ENCODE measurements at regions not wholly inside any gene's neighbourhood (a gene's known extent, or its start where the extent isn't known, plus 50 kb on each side); places are given as distances from the start of the nearest gene placed in this dataset.

DNA sequence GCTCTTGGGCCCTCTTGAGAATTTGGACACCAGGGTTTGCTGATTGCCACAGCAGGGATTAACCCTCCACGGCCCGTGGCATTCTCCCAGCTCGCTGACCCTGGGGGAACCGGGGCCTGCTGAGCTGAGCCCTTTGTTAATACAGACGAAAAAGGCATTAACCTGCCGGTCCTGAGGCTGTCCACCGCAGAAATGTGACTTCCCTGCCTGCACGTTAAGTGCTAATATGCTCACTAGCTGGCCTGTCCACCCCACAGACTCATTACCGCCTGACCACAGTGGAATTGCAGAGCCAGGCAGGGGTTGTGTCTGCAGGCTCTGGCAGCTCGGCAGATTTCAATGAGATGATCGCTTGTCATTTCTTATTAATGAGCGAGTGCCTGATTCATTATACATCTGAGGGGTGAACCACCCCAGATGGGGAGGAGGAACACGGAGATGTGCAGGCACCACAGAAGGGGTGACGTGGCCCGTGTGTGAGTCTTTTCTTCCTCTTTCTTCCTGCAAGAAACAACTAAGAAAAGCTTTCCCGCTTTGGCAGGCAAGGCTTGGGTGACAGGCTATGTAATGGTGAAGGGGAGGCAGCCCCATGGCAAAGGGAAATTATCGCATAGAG lies 126.0 kb downstream of the GLI2 start:
- no peaks in the 10 kb centered on the region for H3K27me3 ChIP-seq (ENCODE audit: insufficient read depth, low read length)
- H3K27ac Mint-ChIP-seq (ENCODE audit: unreplicated experiment): peak overlapping the region; percentile 85
- no peaks in the 10 kb centered on the region for H3K27me3 Mint-ChIP-seq (ENCODE audit: low read depth, unreplicated experiment)
- peaks cover 55% of the 10 kb centered on the region for H3K79me2 ChIP-seq (ENCODE audit: insufficient read depth, low read length)
- no peak overlapping the region for H3K4me3 Mint-ChIP-seq (ENCODE audit: unreplicated experiment)
- H2AFZ ChIP-seq (ENCODE audit: low read depth, low read length): no peak overlapping the region
- peak overlapping the region; percentile 63 for H3K4me2 ChIP-seq (ENCODE audit: low read length)
- no peaks in the 10 kb centered on the region for H3K36me3 ChIP-seq (ENCODE audit: insufficient read depth, low read length)
- peak overlapping the region; percentile 65 for H3K27ac ChIP-seq (ENCODE audit: low read depth, low read length)
- no peak overlapping the region for H3K4me3 ChIP-seq (ENCODE audit: insufficient read depth, low read depth, low read length)
- peaks cover 33% of the 10 kb centered on the region for H4K20me1 ChIP-seq (ENCODE audit: insufficient read depth, low read length)
- no peaks in the 10 kb centered on the region for H3K9me3 ChIP-seq (ENCODE audit: insufficient read depth, low read depth, low read length)
- FAIRE-seq (no peak), DNase-seq (ENCODE audit: low read depth) (peak; percentile 95)
- no peaks in the 10 kb centered on the region for H3K9me3 Mint-ChIP-seq (ENCODE audit: unreplicated experiment)
- H3K4me1 ChIP-seq (ENCODE audit: insufficient read depth, low read length): peaks cover 60% of the 10 kb centered on the region
- H3K36me3 Mint-ChIP-seq (ENCODE audit: low read depth, unreplicated experiment): peaks cover 4% of the 10 kb centered on the region
- H3K9ac ChIP-seq (ENCODE audit: low read length): peak overlapping the region; percentile 34
- peaks cover 53% of the 10 kb centered on the region for H3K4me1 Mint-ChIP-seq (ENCODE audit: low read depth, unreplicated experiment)
- no peak for TF ChIP-seq EZH2 (IDR thresholded peaks at IDR 0.05; ENCODE audit: insufficient read depth, low read length)
- TF ChIP-seq, protein P1, sequence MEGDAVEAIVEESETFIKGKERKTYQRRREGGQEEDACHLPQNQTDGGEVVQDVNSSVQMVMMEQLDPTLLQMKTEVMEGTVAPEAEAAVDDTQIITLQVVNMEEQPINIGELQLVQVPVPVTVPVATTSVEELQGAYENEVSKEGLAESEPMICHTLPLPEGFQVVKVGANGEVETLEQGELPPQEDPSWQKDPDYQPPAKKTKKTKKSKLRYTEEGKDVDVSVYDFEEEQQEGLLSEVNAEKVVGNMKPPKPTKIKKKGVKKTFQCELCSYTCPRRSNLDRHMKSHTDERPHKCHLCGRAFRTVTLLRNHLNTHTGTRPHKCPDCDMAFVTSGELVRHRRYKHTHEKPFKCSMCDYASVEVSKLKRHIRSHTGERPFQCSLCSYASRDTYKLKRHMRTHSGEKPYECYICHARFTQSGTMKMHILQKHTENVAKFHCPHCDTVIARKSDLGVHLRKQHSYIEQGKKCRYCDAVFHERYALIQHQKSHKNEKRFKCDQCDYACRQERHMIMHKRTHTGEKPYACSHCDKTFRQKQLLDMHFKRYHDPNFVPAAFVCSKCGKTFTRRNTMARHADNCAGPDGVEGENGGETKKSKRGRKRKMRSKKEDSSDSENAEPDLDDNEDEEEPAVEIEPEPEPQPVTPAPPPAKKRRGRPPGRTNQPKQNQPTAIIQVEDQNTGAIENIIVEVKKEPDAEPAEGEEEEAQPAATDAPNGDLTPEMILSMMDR (IDR thresholded peaks at IDR 0.05; ENCODE audit: insufficient read depth, low read depth, low read length): no peak

DNA sequence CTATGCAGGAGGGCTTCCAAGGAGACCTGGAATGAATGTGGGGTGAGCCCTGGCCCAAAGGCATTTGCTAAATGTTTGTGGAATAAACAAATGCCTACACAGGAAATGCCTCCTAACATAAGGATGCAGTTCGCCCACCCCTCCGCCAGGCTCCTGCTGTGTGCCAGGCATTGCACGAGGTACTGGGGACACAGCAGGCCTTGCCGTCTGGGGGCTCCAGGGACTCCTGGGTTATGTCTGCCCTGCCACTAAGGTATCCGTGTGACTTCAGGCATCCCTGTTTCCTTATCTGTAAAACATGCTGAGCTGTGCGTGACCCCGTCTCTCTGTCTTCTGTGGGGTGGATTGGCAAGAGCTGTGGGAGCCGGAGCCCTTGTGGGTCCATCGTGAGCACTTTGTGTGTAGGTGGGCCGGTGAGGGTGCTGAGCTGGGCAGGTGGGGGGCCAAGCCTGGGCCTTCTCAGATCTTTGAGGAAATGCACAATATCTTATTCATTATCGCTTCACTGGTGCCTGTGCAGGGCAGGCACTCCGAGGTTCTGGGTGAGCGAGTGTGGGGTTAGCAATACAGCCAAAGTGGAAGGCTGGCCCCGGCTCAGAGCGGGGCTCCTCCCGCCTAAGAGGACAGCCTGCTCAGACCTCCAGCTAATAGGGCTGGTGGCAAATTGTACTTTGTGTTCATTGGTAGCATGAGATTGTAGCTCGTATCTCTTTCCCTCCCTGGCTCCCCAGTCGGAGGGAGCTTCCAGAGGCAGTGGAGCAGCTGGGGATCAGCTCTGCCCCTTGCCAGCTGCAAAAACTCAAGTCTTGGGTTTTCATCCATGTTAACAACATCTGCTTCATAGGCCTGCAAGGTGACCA lies 126.8 kb downstream of the GLI2 start:
- FAIRE-seq (no peak), DNase-seq (ENCODE audit: low read depth) (no peak)
- Histone ChIP-seq H3K9me3 (ENCODE audit: insufficient read depth, low read depth, low read length) (no peaks in the 10 kb centered on the region), H3K9ac (ENCODE audit: low read length) (peak overlapping the region; percentile 34), H3K4me2 (ENCODE audit: low read length) (peak overlapping the region; percentile 63), H3K27me3 (ENCODE audit: insufficient read depth, low read length) (no peaks in the 10 kb centered on the region), H3K27ac (ENCODE audit: low read depth, low read length) (peak overlapping the region; percentile 64), H3K36me3 (ENCODE audit: insufficient read depth, low read length) (no peaks in the 10 kb centered on the region), H3K79me2 (ENCODE audit: insufficient read depth, low read length) (peaks cover 58% of the 10 kb centered on the region), H3K4me3 (ENCODE audit: insufficient read depth, low read depth, low read length) (no peak overlapping the region), H2AFZ (ENCODE audit: low read depth, low read length) (no peak overlapping the region), H3K4me1 (ENCODE audit: insufficient read depth, low read length) (peaks cover 67% of the 10 kb centered on the region), H4K20me1 (ENCODE audit: insufficient read depth, low read length) (peaks cover 37% of the 10 kb centered on the region)
- Mint-ChIP-seq H3K27me3 (ENCODE audit: low read depth, unreplicated experiment) (no peaks in the 10 kb centered on the region), H3K9me3 (ENCODE audit: unreplicated experiment) (no peaks in the 10 kb centered on the region), H3K27ac (ENCODE audit: unreplicated experiment) (peak overlapping the region; percentile 85), H3K4me1 (ENCODE audit: low read depth, unreplicated experiment) (peaks cover 53% of the 10 kb centered on the region), H3K36me3 (ENCODE audit: low read depth, unreplicated experiment) (peaks cover 4% of the 10 kb centered on the region), H3K4me3 (ENCODE audit: unreplicated experiment) (no peak overlapping the region)
- TF ChIP-seq EZH2 (IDR thresholded peaks at IDR 0.05; ENCODE audit: insufficient read depth, low read length): no peak
- TF ChIP-seq, protein P1 (IDR thresholded peaks at IDR 0.05; ENCODE audit: insufficient read depth, low read depth, low read length): peak; percentile 9
